GM21381 (cell line): ENCODE measurements at regions not wholly inside any gene's neighbourhood (a gene's known extent, or its start where the extent isn't known, plus 50 kb on each side); places are given as distances from the start of the nearest gene placed in this dataset.
"Not testable (repeated sequence)": the region's sequence is repeated elsewhere in the genome, so short reads cannot be mapped to it uniquely, and the experiment has no call there.

ENCODE experiments used
- ATAC-seq: cut with Tn5 transposase; IDR thresholded peaks from one replicate; pipeline ENCODE4 v1.9.1; 2021; ENCODE audit warnings: mild to moderate bottlenecking, moderate library complexity; ENCODE audit not compliant: unreplicated experiment

DNA sequence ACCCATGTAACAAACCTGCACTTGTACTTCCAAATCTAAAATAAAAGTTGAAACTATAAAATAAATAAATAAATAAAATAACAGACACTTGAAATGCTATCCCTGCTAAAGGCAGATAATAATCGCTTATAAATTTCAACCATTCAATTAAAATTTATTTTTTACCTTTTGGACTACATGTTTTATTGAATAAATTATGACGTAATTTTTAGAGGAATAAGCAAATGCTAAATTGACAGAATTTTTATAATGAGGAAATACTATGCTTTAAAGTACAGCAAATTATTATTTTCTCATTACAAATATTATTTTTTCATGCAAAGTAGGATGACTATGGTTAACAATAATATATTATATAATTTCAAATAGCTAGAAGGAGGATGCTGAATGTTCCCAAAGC is 658.6 kb upstream of the LMO3 start:
- ATAC-seq: no peak

- ATAC-seq: no peak
Observed at GRCh38 chr12:17239874-17240273, 633.9 kb upstream of the LMO3 start.

DNA sequence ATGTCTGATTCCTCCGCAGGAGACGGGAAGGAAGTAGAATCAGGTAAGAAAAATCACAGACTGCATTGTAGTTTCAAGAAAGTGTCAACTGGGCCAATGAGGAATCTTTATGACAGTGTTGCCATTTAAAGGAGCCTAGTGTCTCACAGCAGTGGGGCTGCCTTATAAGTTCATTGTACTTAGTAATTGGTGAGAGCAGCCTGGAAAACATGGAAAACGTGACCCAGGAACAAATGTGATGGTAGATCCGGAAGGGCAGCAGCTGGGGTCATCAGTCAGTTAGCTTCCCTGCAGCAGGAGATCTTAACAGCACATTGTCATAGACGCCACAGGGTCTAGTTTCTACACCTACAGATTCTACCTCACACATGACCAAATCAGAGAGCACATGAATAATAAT is 630.0 kb upstream of the LMO3 start:
- ATAC-seq: no peak

- no peak for ATAC-seq
Observed at GRCh38 chr12:17215759-17216570, 610.0 kb upstream of the LMO3 start.

- ATAC-seq: no peak
Observed at GRCh38 chr12:17214929-17215328, 609.0 kb upstream of the LMO3 start.

GRCh38 chr12:17206553-17206952 is 600.6 kb upstream of the LMO3 start:
- no peak for ATAC-seq

GRCh38 chr12:17204289-17205054 is 598.5 kb upstream of the LMO3 start:
- ATAC-seq: no peak

DNA sequence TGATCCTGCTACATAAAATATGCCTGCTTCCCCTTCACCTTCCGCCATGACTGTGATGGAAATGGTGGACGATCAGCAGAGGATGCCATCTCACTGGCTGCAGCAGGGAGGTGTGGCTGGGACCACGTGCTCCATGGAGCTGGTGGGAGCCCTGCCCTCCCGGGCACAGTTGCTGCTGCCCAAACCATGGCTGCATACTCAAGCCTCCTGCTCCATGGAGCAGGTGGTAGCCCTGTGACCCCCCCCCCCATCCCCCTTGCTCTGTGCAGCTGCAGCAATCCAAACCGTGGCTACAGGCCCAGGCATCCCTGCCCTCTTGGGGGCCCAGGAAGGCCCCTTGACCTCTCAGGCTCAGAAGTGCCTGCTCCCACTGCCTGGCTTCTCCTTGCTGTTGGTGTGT is 597.5 kb upstream of the LMO3 start:
- no peak for ATAC-seq

- ATAC-seq: no peak
Observed at GRCh38 chr12:17197971-17198370, 592.0 kb upstream of the LMO3 start.

- no peak for ATAC-seq
Observed at GRCh38 chr12:17192721-17193120, 586.8 kb upstream of the LMO3 start.

DNA sequence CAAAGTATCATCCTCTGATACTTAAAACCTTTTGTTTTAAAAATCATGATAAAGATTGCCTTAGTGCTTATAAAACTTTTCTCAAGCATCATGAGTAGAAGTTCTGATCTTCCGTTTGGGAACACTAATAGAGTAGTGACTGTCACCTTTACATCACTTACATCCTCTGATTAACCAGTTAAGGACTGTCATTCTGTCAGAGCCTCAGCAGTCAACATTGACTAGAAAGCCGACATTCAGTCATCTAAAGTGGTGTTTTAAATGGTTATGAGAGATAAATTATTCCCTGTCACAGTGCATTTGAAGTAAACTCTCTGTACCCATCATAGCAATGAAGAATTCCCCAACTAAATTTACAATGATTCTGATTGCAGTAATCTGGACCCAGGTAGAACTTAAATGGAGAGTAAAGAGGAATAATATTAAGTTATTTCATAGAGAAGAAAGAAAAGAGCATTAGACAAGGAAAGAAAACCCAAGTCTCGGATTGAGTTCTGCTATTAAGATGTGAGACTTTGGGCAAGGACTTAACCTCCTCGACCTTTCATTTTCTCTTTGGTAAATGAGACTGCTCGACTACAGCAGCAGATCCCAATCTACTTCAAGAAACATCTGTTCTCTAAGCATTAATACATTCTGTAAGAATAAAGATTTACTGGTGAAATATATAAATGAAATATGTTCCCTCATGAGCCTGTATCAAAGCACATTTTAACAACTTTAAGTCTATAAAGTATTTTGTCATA is 563.9 kb upstream of the LMO3 start:
- ATAC-seq: no peak

GRCh38 chr12:17159506-17160300 is 553.7 kb upstream of the LMO3 start:
- ATAC-seq: no peak

GRCh38 chr12:17158201-17158600 is 552.2 kb upstream of the LMO3 start:
- ATAC-seq: no peak

DNA sequence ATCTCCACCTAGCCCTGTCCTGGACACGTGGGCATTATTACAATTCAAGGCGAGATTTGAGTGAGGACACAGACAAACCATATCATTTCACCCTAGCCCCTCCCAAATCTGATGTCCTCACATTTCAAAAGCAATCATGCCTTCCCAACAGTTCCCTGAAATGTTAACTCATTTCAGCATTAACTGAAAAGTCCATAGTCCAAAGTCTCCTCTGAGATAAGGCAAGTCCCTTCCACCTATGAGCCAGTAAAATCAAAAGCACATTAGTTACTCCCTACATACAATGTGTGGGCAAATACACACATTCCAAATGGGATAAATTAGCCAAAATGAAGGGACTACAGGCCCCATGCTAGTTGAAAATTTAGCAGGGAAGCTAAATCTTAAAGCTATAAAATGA is 546.0 kb upstream of the LMO3 start:
- no peak for ATAC-seq

DNA sequence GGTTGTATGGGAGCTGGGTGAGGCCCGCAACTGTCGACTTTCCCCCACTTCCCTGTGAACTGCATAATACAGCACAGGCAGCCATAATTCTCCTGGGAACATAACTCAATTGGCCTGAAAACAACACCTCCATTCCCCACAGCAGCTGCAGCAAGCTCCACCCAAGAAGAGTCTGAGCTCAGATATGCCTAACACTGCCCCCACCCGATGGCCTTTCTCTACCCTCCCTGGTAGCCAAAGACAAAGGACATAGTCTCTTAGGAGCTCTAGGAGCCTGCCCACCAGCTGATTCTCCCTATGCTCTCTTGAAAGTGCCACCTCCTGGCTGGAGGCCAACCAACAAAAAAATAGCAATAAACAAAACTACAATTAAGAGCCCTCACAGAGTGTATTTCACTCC is 542.7 kb upstream of the LMO3 start:
- no peak for ATAC-seq

- ATAC-seq: no peak
Observed at GRCh38 chr12:17142856-17143255, 536.9 kb upstream of the LMO3 start.

DNA sequence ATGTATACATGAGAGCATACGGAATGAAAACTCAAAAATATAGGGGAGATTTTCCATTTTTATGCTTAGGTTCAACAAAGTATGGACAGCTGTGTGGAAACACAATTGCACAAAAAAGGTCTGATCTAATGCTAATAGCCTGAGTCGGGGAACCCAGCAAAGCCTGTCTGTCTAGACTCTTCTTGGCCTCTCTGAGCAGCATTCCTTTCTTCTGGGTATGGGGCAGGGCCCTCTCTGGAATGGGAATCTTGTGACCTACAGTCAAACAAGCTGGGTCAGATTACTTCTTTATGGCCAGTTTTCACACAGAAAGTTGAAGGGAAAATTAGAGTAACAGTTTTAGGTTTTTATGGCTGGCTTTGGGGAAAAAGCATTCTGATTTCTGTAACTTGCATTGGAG is 534.0 kb upstream of the LMO3 start:
- no peak for ATAC-seq

- no peak for ATAC-seq
Observed at GRCh38 chr12:17137396-17137795, 531.4 kb upstream of the LMO3 start.

DNA sequence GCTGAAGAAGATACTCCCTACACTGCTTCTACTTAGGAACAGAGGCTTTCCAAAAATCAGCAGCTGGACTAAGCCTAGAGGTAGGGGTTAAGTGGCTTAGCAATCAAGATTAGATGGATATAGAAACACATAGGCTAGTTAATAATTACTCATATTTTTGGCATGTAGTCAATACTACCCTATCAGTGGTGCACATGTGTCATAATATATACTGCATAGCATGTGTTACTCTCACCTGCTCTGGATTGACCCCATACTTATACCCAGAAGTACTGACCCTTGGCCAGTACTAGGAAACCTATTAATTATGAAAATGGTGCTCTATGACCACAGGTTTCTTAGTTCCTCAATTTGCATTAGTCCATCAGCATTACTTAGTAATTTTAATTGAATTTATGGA is 528.4 kb upstream of the LMO3 start:
- no peak for ATAC-seq

DNA sequence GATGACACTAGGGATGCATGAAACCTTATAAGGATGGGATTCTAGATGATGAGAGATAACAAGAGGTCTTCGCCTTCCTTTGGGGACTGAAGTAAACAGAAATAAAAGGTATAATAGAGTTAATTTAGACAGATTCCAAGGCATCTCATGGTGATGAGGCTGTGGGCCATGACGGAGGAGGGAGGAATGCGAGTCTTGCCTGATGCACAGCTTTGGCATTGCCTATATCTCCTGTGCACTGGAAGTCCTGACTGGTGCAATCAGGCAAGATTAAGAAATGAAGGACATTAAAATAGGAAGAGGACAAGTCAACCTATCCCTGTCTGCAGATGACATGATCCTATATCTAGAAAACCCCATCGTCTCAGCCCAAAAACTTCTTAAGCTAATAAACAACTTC is 526.4 kb upstream of the LMO3 start:
- no peak for ATAC-seq

DNA sequence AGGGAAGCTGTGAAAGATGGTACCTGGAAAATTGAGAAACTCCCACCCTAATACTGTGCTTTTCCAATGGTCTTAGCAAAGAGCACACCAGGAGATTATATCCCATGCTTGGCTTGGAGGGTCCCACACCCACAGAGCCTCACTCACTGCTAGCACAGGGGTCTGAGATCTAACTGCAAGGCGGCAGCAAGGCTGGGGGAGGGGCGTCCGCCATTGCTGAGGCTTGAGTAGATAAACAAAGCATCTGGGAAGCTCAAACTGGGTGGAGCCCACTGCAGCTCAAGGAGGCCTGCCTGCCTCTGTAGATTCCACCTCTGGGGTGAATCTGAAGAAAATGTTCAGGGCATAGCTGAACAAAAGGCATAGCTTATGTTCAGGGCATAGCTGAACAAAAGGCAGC is 510.6 kb upstream of the LMO3 start:
- ATAC-seq: not testable (repeated sequence)
